K562 (cell line): ENCODE measurements at regions not wholly inside any gene's neighbourhood (a gene's known extent, or its start where the extent isn't known, plus 50 kb on each side); places are given as distances from the start of the nearest gene placed in this dataset.

Experiments
- ATAC-seq: fragments of 200-7000 bp; cut with Tn5 transposase; 3 replicates; pipeline ENCODE4 v1.9.1; 2020; ENCODE audit warnings: moderate library complexity
- BruUV-seq: library from RNA; stranded (reverse); fragments of 400-500 nt; replicated peaks from 2 replicates; lab custom pipeline; 2021; lab: Mats Ljungman, UMichigan
- CTCF ChIA-PET: fragments of 300-600 bp; formaldehyde crosslinking; extraction: SDS; loops from one replicate; lab custom pipeline; 2021; ENCODE audit warnings: low intra/inter-chr PET ratio; lab: Yijun Ruan, JAX
- POLR2A ChIA-PET: fragments of 300-600, 350-650 bp; sonication (Branson Sonifier 250); formaldehyde crosslinking; extraction: SDS; loops from one replicate; lab custom pipeline; 2021; ENCODE audit warnings: antibody characterized with exemption, inconsistent platforms; lab: Yijun Ruan, JAX
- DNase-seq, 4 experiments: peaks; one replicate each; pipeline versions ENCODE4 v3.0.0 to v3.0.0-alpha.2; 2011 to 2018; ENCODE audit warnings: low spot score in 3 of 4, mixed read lengths in 3 of 4; ENCODE audit errors: extremely low read depth in 1 of 4
- FAIRE-seq: peaks from 2 replicates; lab custom pipeline; 2011; peaks lifted over from hg19 to GRCh38; lab: Jason Lieb, UNC
- H2AFZ ChIP-seq: 2 replicates; pipeline ENCODE4 v1.6.0; 2011; ENCODE audit warnings: low read depth, low read length, control low read depth, inconsistent platforms
- H3K27ac ChIP-seq: fragments of 200-600 bp; 3 replicates; pipeline ENCODE4 v1.8.0; 2011; ENCODE audit warnings: low read depth, mild to moderate bottlenecking, control low read depth, inconsistent platforms, low read length, moderate library complexity, mixed read lengths; ENCODE audit errors: extremely low read depth
- H3K27me3 ChIP-seq, 2 experiments: fragments of 300-600 bp in 1 of 2; 2 replicates in 1 of 2; 3 replicates in 1 of 2; pipeline versions ENCODE4 v1.6.0 to v1.8.0; 2011; ENCODE audit warnings: inconsistent platforms in 2 of 2, low read length in 2 of 2, mild to moderate bottlenecking in 1 of 2, mixed read lengths in 1 of 2, moderate library complexity in 1 of 2; ENCODE audit not compliant: control insufficient read depth in 2 of 2, insufficient read depth in 2 of 2
- H3K36me3 ChIP-seq: fragments of 300-600 bp; 3 replicates; pipeline ENCODE4 v1.8.0; 2011; ENCODE audit warnings: mild to moderate bottlenecking, low read length, inconsistent platforms; ENCODE audit not compliant: control insufficient read depth, insufficient read depth
- H3K4me1 ChIP-seq, 2 experiments: fragments of 200-600 bp in 1 of 2; replicated peaks in 1 of 2; 2 replicates in 1 of 2; 3 replicates in 1 of 2; pipeline versions ENCODE4 v1.5.1 to v1.8.0; 2011; ENCODE audit warnings: inconsistent platforms in 2 of 2, low read length in 2 of 2, mild to moderate bottlenecking in 1 of 2, mixed read lengths in 1 of 2, moderate library complexity in 1 of 2; ENCODE audit not compliant: control insufficient read depth in 2 of 2, insufficient read depth in 2 of 2
- H3K4me2 ChIP-seq: 2 replicates; pipeline ENCODE4 v1.6.1; 2011; ENCODE audit warnings: low read length, control low read depth, inconsistent platforms, mixed read lengths; ENCODE audit not compliant: insufficient read depth
- H3K4me3 ChIP-seq: fragments of 200-600 bp; sonication (generic), shearing (Covaris generic); 2 replicates; pipeline ENCODE4 v1.5.1; 2016; ENCODE audit warnings: control low read depth, inconsistent platforms
- H3K79me2 ChIP-seq: fragments of 200-600 bp; 3 replicates; pipeline ENCODE4 v1.8.0; 2011; ENCODE audit warnings: low read length, inconsistent platforms; ENCODE audit not compliant: control insufficient read depth, insufficient read depth
- H3K9ac ChIP-seq, 2 experiments: 2 replicates each; pipeline versions ENCODE4 v1.6.0 to v1.6.1; 2011; ENCODE audit warnings: low read depth in 2 of 2, low read length in 2 of 2, control low read depth in 1 of 2, inconsistent platforms in 1 of 2, mild to moderate bottlenecking in 1 of 2, mixed read lengths in 1 of 2; ENCODE audit not compliant: insufficient read depth in 1 of 2
- H3K9me1 ChIP-seq: one replicate; pipeline ENCODE4 v1.6.0; 2011; ENCODE audit warnings: inconsistent platforms, mild to moderate bottlenecking, low read length, moderate library complexity; ENCODE audit not compliant: control insufficient read depth, insufficient read depth
- H3K9me3 ChIP-seq: replicated peaks from 2 replicates; pipeline ENCODE4 v1.5.1; 2011; ENCODE audit warnings: low read depth, low read length, inconsistent platforms; ENCODE audit not compliant: control insufficient read depth, insufficient read depth
- H4K20me1 ChIP-seq: replicated peaks from 2 replicates; pipeline ENCODE4 v1.6.1; 2011; ENCODE audit warnings: low read length, inconsistent platforms, mixed read lengths; ENCODE audit not compliant: control insufficient read depth, insufficient read depth
- ATF3 ChIP-seq, 2 experiments: fragments of 450-650 bp in 1 of 2; sonication (generic) in 1 of 2; formaldehyde crosslinking in 1 of 2; IDR thresholded peaks in 1 of 2; conservative IDR thresholded peaks in 1 of 2; 2 replicates each; pipeline versions ENCODE4 v1.6.1 to v1.8.1; 2016 to 2023; ENCODE audit warnings: mild to moderate bottlenecking in 2 of 2, moderate library complexity in 2 of 2, inconsistent platforms in 1 of 2, missing genetic modification reagents in 1 of 2
- CC2D1A ChIP-seq: fragments of 450-650 bp; IDR thresholded peaks from 2 replicates; pipeline ENCODE4 v1.6.1; 2017; ENCODE audit warnings: mild to moderate bottlenecking
- DNMT1 ChIP-seq: fragments of 450-650 bp; IDR thresholded peaks from 2 replicates; pipeline ENCODE4 v1.6.1; 2016; ENCODE audit warnings: antibody characterized with exemption, mild to moderate bottlenecking
- ETV6 ChIP-seq, 3 experiments: fragments of 150-350 bp in 1 of 3; sonication (generic) in 1 of 3; formaldehyde crosslinking in 1 of 3; IDR thresholded peaks; 2 replicates each; pipeline versions ENCODE4 v1.6.1 to v1.8.0; 2014 to 2022; ENCODE audit warnings: borderline replicate concordance in 2 of 3, low read depth in 2 of 3, antibody characterized with exemption in 1 of 3, low read length in 1 of 3, mild to moderate bottlenecking in 1 of 3, missing genetic modification reagents in 1 of 3
- EZH2 ChIP-seq: IDR thresholded peaks from 2 replicates; pipeline ENCODE4 v1.6.1; 2012; ENCODE audit warnings: low read depth, mild to moderate bottlenecking, inconsistent platforms, low read length, borderline replicate concordance
- FOS ChIP-seq: IDR thresholded peaks from 3 replicates; pipeline ENCODE4 v1.6.1; 2011; ENCODE audit not compliant: insufficient read length; ENCODE audit errors: extremely low read depth
- FOSL1 ChIP-seq: fragments of 200-800 bp; sonication (Bioruptor generic); conservative IDR thresholded peaks from 2 replicates; pipeline ENCODE4 v1.6.1; 2016; ENCODE audit warnings: missing genetic modification characterization, missing compliant biosample characterization
- HES1 ChIP-seq: fragments of 450-650 bp; IDR thresholded peaks from 2 replicates; pipeline ENCODE4 v1.6.1; 2016; ENCODE audit warnings: low read depth, mild to moderate bottlenecking, moderate library complexity
- HEY1 ChIP-seq: fragments of 250-450 bp; sonication (Bioruptor Pico); IDR thresholded peaks from 2 replicates; pipeline ENCODE4 v1.5.0; 2020; ENCODE audit warnings: mild to moderate bottlenecking, moderate library complexity, borderline replicate concordance
- HLTF ChIP-seq: fragments of 450-650 bp; IDR thresholded peaks from 2 replicates; pipeline ENCODE4 v1.6.1; 2016
- HMG20B ChIP-seq: fragments of 250-450 bp; sonication (Bioruptor Pico); IDR thresholded peaks from 2 replicates; pipeline ENCODE4 v1.5.0; 2021; ENCODE audit warnings: mild to moderate bottlenecking
- HNRNPH1 ChIP-seq: fragments of 200-400 bp; formaldehyde crosslinking; optimal IDR thresholded peaks from 2 replicates; pipeline ENCODE3; 2017; ENCODE audit warnings: low read depth, mild to moderate bottlenecking, low read length, moderate library complexity
- MXD1 ChIP-seq: fragments of 250-450 bp; sonication (Bioruptor Pico); IDR thresholded peaks from 2 replicates; pipeline ENCODE4 v1.8.0; 2021; ENCODE audit warnings: borderline replicate concordance, mild to moderate bottlenecking, moderate library complexity; ENCODE audit not compliant: poor library complexity, severe bottlenecking
- NR4A1 ChIP-seq, 2 experiments: fragments of 250-450 bp in 1 of 2; fragments of 450-650 bp in 1 of 2; sonication (Bioruptor Pico) in 1 of 2; IDR thresholded peaks; 2 replicates each; pipeline versions ENCODE4 v1.4.0 to v1.6.1; 2016 to 2020; ENCODE audit warnings: mild to moderate bottlenecking in 2 of 2, missing compliant biosample characterization in 1 of 2, missing genetic modification characterization in 1 of 2, moderate library complexity in 1 of 2
- RBBP5 ChIP-seq: fragments of 200-600 bp; sonication (generic); IDR thresholded peaks from 2 replicates; pipeline ENCODE4 v1.6.1; 2012; ENCODE audit warnings: borderline replicate concordance, mild to moderate bottlenecking, low read length, control low read depth, inconsistent platforms; ENCODE audit not compliant: insufficient read depth, poor library complexity, severe bottlenecking
- RBM15 ChIP-seq: fragments of 200-400 bp; formaldehyde crosslinking; IDR thresholded peaks from 2 replicates; pipeline ENCODE4 v1.6.1; 2018; ENCODE audit warnings: mild to moderate bottlenecking, low read length, moderate library complexity; ENCODE audit not compliant: insufficient read depth
- RUNX1 ChIP-seq: sonication (generic); IDR thresholded peaks from 2 replicates; pipeline ENCODE4 v1.6.1; 2016; ENCODE audit warnings: antibody characterized with exemption, low read depth
- TRIM28 ChIP-seq: fragments of 450-650 bp; IDR thresholded peaks from 2 replicates; pipeline ENCODE4 v1.6.1; 2017
- ZNF282 ChIP-seq: sonication (generic); formaldehyde crosslinking; IDR thresholded peaks from 2 replicates; pipeline ENCODE4 v1.8.1; 2023; ENCODE audit warnings: missing genetic modification reagents
- ZNF785 ChIP-seq: fragments of 250-450 bp; sonication (Bioruptor Pico); IDR thresholded peaks from 2 replicates; pipeline ENCODE4 v1.4.0; 2020; ENCODE audit warnings: mild to moderate bottlenecking
- ZSCAN29 ChIP-seq: fragments of 450-650 bp; IDR thresholded peaks from 2 replicates; pipeline ENCODE4 v1.6.1; 2017
- ZSCAN32 ChIP-seq: fragments of 450-650 bp; formaldehyde crosslinking; IDR thresholded peaks from 2 replicates; pipeline ENCODE4 v1.4.0; 2020; ENCODE audit warnings: mild to moderate bottlenecking, moderate library complexity
- in situ Hi-C: fragments of 300-500 bp; cut with MboI; formaldehyde crosslinking; loops from 4 replicates; pipeline ENCODE4 v1.15.0; 2018; ENCODE audit warnings: inconsistent platforms, mixed read lengths
- intact Hi-C: fragments of 100-400 bp; cut with micrococcal nuclease; formaldehyde crosslinking; loops from 2 replicates; pipeline ENCODE4 v1.14.2; 2022

DNA sequence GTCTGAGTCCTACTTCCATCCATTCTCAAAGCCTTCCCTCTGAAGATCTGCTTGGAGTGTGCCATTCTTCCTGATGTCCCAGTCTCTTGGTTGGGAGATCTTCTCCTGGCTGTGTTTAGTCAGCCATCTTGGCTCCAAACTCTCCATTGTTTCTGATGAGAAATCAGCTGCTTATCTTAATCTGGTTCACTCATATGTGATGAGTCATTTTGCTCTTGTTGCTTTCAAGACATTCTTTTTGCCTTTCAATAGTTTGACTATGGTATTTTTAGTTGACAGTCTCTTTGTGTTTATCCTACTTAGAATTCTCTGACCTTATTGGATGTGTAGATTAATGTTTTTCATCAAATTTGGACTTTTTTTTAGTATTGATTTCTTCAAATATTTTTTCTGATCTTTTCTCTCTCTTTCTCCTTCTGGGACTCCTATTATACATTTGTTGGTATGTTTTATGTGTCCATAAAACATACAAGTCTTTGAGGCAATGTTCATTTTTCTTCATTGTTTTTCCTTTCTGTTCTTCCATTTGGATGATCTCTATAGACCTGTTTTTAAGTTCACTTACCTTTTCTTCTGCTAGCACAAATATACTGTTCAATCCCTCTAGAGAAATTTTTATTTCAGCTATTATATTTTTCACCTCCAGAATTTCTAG lies 77.2 kb upstream of the CLPB start:
- no peaks in the 10 kb centered on the region for H3K36me3 ChIP-seq
- H3K4me2 ChIP-seq: no peak overlapping the region
- H3K9ac ChIP-seq: no peak overlapping the region
- ATAC-seq (no peak), DNase-seq (no peak), FAIRE-seq (peak; percentile 26)
- H3K27me3 ChIP-seq: 0 out of 5 replicates have a peak, but pooled peaks cover 0 to 3% of the 10 kb centered on the region in 2 experiments
- no peaks in the 10 kb centered on the region for H4K20me1 ChIP-seq
- ChIA-PET CTCF (no interaction called here), POLR2A (interaction anchor here (1.5 kb wide), 1 partner anchor 9 kb away, joined by 3 read pairs; no protein-coding TSS in a partner anchor)
- H3K4me1 ChIP-seq: no peaks in the 10 kb centered on the region
- no peaks in the 10 kb centered on the region for H3K79me2 ChIP-seq
- H3K4me3 ChIP-seq: no peak overlapping the region
- H3K9me3 ChIP-seq: peaks cover 9% of the 10 kb centered on the region
- in situ Hi-C loops: no loop called here
- no peaks in the 10 kb centered on the region for H3K9me1 ChIP-seq
- intact Hi-C loops: no loop called here
- H3K27ac ChIP-seq: no peak overlapping the region
- no TSS peak for BruUV-seq
- no peak overlapping the region for H2AFZ ChIP-seq
- TF ChIP-seq RUNX1 (no peak), ZSCAN29 (no peak), ETV6 (IDR thresholded peaks at IDR 0.05; ENCODE audit: borderline replicate concordance in 1 of 2, low read depth in 2 of 2, low read length in 1 of 2) (no peak), ETV6 (CRISPR knock-in tag; IDR thresholded peaks at IDR 0.05; ENCODE audit: borderline replicate concordance) (no peak), ZSCAN32 (no peak), CC2D1A (0 out of 2 replicates have a peak, but pooled peaks have one; percentile 16), FOS (no peak), NR4A1 (CRISPR knock-in tag; IDR thresholded peaks at IDR 0.05) (no peak), NR4A1 (tag; IDR thresholded peaks at IDR 0.05) (no peak), FOSL1 (tag) (peak; percentile 74), TRIM28 (peak; percentile 96), HLTF (0 out of 2 replicates have a peak, but pooled peaks have one; percentile 61), RBBP5 (no peak), ZNF785 (CRISPR knock-in tag) (no peak), MXD1 (CRISPR knock-in tag) (no peak), ATF3 (IDR thresholded peaks at IDR 0.05) (peak; percentile 78), ATF3 (CRISPR knock-in tag; conservative IDR thresholded peaks at IDR 0.05) (no peak), ZNF282 (CRISPR knock-in tag) (no peak), RBM15 (no peak), HES1 (no peak), HMG20B (CRISPR knock-in tag) (no peak), HEY1 (CRISPR knock-in tag) (no peak), EZH2 (no peak), HNRNPH1 (no peak), DNMT1 (no peak)
